Ovary (tissue), 7 donors: ENCODE measurements at regions not wholly inside any gene's neighbourhood (a gene's known extent, or its start where the extent isn't known, plus 50 kb on each side); places are given as distances from the start of the nearest gene placed in this dataset.
"Not testable (repeated sequence)": the region's sequence is repeated elsewhere in the genome, so short reads cannot be mapped to it uniquely, and the experiment has no call there.

Experiments used
- DNase-seq, 5 donors: peaks; one replicate each; pipeline ENCODE4 v3.0.0-alpha.2; 2019 to 2020
- H3K27ac ChIP-seq, 2 donors: fragments of 200-600 bp; one replicate each; pipeline versions ENCODE4 v1.5.1 to v1.8.0; 2019 to 2022
- H3K27me3 ChIP-seq: fragments of 200-600 bp; one replicate; pipeline ENCODE4 v1.8.0; 2022
- H3K36me3 ChIP-seq: fragments of 200-600 bp; sonication (generic); one replicate; pipeline ENCODE4 v1.5.1; 2019
- H3K4me1 ChIP-seq: one replicate; pipeline ENCODE4 v1.8.1; 2013; ENCODE audit warnings: mild to moderate bottlenecking, moderate library complexity; ENCODE audit not compliant: insufficient read depth
- H3K4me3 ChIP-seq: fragments of 200-600 bp; sonication (generic); one replicate; pipeline ENCODE4 v1.5.1; 2017
- H3K9me3 ChIP-seq, 2 donors: fragments of 200-600 bp in 1 of 2; sonication (generic) in 1 of 2; one replicate each; pipeline versions ENCODE4 v1.5.1 to v1.8.1; 2013 to 2019; ENCODE audit warnings: mild to moderate bottlenecking in 1 of 2, moderate library complexity in 1 of 2
- CTCF ChIP-seq, 3 donors: fragments of 450-650 bp in 2 of 3; fragments of 200-600 bp in 1 of 3; IDR thresholded peaks; one replicate each; pipeline versions ENCODE4 v1.5.1 to v1.8.0; 2016 to 2022; ENCODE audit warnings: antibody characterized with exemption in 3 of 3, mild to moderate bottlenecking in 1 of 3
- EP300 ChIP-seq: sonication (generic); formaldehyde crosslinking; IDR thresholded peaks from one replicate; pipeline ENCODE4 v1.6.1; 2017; ENCODE audit warnings: antibody characterized with exemption
- POLR2A ChIP-seq: fragments of 450-650 bp; IDR thresholded peaks from one replicate; pipeline ENCODE4 v1.6.1; 2017; ENCODE audit warnings: antibody characterized with exemption, mild to moderate bottlenecking, moderate library complexity
- WGBS, 3 donors: extraction: QIAGEN DNeasy Blood & Tissue Kit in 1 of 3; methylation state at CpG; one replicate each; pipeline versions ENCODE4 v1.1.5 to v1.1.7; 2013 to 2017; 5-methylcytosine and 5-hydroxymethylcytosine counted together
- intact Hi-C, 4 donors: fragments of 100-400 bp; cut with DNase I; formaldehyde crosslinking; loops; one replicate each; pipeline versions ENCODE4 v1.11.0 to v1.15.1; 2022 to 2023
- donor health status: DM: no; HTN: no; CAD: no; lungs with moderate emphysema.
- donor health status: DM: no; HTN: no; CAD: no.
- donor health status: Bipolar disorder and iron deficiency.
- donor health status: DM: no; HTN: no; CAD: no.
- donor health status: DM: yes; HTN: yes; CAD: no.

- no peak overlapping the region for H3K4me3 ChIP-seq
- WGBS, 3 donors: 82 to 86% (median 86%) methylated on average over 7 of the region's 7 CpGs
- H3K9me3 ChIP-seq: no peaks in the 10 kb centered on the region
- intact Hi-C loops: loop anchor here in 1 of 4 donors (5.0 kb wide), 1 partner anchor 580 kb away; no protein-coding TSS in a partner anchor
- no peaks in the 10 kb centered on the region for H3K36me3 ChIP-seq
- TF ChIP-seq EP300: no peak
- H3K4me1 ChIP-seq: no peaks in the 10 kb centered on the region
- H3K27ac ChIP-seq: no peak overlapping the region
- no peak for DNase-seq
- no peaks in the 10 kb centered on the region for H3K27me3 ChIP-seq
Measured at GRCh38 chr20:36082315-36082915, 72.1 kb upstream of the EPB41L1 start.

- not testable (repeated sequence) for DNase-seq, H3K9me3 ChIP-seq, H3K4me3 ChIP-seq, H3K4me1 ChIP-seq, H3K27me3 ChIP-seq, H3K36me3 ChIP-seq, H3K27ac ChIP-seq
- 65 to 67% (median 65%) methylated on average over 4 of the region's 4 CpGs for WGBS, 3 donors
- intact Hi-C loops: loop anchor here in 1 of 4 donors (5.0 kb wide), 1 partner anchor 581 kb away; no protein-coding TSS in a partner anchor
Measured at GRCh38 chr20:36083200-36083599, 71.3 kb upstream of the EPB41L1 start.

GRCh38 chr20:36084356-36084755 is 70.2 kb upstream of the EPB41L1 start:
- no peak for TF ChIP-seq CTCF (IDR thresholded peaks at IDR 0.05)
- no peak for TF ChIP-seq POLR2A
- TF ChIP-seq EP300: no peak
- no peaks in the 10 kb centered on the region for H3K9me3 ChIP-seq
- H3K27ac ChIP-seq: no peak overlapping the region
- no peak overlapping the region for H3K4me3 ChIP-seq
- WGBS, 3 donors: 86 to 91% (median 88%) methylated on average over 3 of the region's 3 CpGs
- DNase-seq: no peak
- intact Hi-C loops: loop anchor here in 1 of 4 donors (5.0 kb wide), 1 partner anchor 582 kb away; no protein-coding TSS in a partner anchor
- H3K36me3 ChIP-seq: no peaks in the 10 kb centered on the region
- H3K27me3 ChIP-seq: no peaks in the 10 kb centered on the region
- no peaks in the 10 kb centered on the region for H3K4me1 ChIP-seq

GRCh38 chr20:36084897-36085613 is 69.5 kb upstream of the EPB41L1 start:
- H3K36me3 ChIP-seq: no peaks in the 10 kb centered on the region
- 78 to 88% (median 79%) methylated on average over 4 of the region's 4 CpGs for WGBS, 3 donors
- no peaks in the 10 kb centered on the region for H3K27me3 ChIP-seq
- no peak overlapping the region for H3K27ac ChIP-seq
- no peak overlapping the region for H3K4me3 ChIP-seq
- DNase-seq: no peak
- no peaks in the 10 kb centered on the region for H3K9me3 ChIP-seq
- intact Hi-C loops: loop anchor here in 1 of 4 donors (5.0 kb wide), 1 partner anchor 583 kb away; no protein-coding TSS in a partner anchor
- TF ChIP-seq POLR2A (no peak), CTCF (IDR thresholded peaks at IDR 0.05) (no peak), EP300 (no peak)
- no peaks in the 10 kb centered on the region for H3K4me1 ChIP-seq

- no peak for DNase-seq
- Histone ChIP-seq H3K4me1 (no peaks in the 10 kb centered on the region), H3K36me3 (no peaks in the 10 kb centered on the region), H3K9me3 (no peaks in the 10 kb centered on the region), H3K27me3 (no peaks in the 10 kb centered on the region), H3K4me3 (no peak overlapping the region), H3K27ac (no peak overlapping the region)
- WGBS, 3 donors: 66 to 68% (median 68%) methylated on average over 3 of the region's 3 CpGs
- TF ChIP-seq CTCF (IDR thresholded peaks at IDR 0.05) (no peak), EP300 (no peak), POLR2A (no peak)
- intact Hi-C loops: no loop called here
Measured at GRCh38 chr20:36085686-36086267, 68.8 kb upstream of the EPB41L1 start.
